ENCODE measurements at regions not wholly inside any gene's neighbourhood (a gene's known extent, or its start where the extent isn't known, plus 50 kb on each side); places are given as distances from the start of the nearest gene placed in this dataset.

GRCh38 chr22:44423556-44424358 lies 74.3 kb downstream of the RTL6 start:
- TF ChIP-seq GATA2 (IDR thresholded peaks at IDR 0.05; ENCODE audit: insufficient read depth, insufficient read length, low read depth, low read length) = no peak
- TF ChIP-seq EZH2 (IDR thresholded peaks at IDR 0.05; ENCODE audit: borderline replicate concordance, low read depth, low read length, severe bottlenecking) = no peak
- TF ChIP-seq, protein P1, sequence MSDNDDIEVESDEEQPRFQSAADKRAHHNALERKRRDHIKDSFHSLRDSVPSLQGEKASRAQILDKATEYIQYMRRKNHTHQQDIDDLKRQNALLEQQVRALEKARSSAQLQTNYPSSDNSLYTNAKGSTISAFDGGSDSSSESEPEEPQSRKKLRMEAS (IDR thresholded peaks at IDR 0.05; ENCODE audit: insufficient read depth, insufficient read length) = no peak
- no peak for TF ChIP-seq CTCF (IDR thresholded peaks at IDR 0.05; ENCODE audit: extremely low read depth in 1 of 2, insufficient read depth in 1 of 2, low read depth in 1 of 2, low read length in 2 of 2)
- no peak for TF ChIP-seq POLR2A (IDR thresholded peaks at IDR 0.05; ENCODE audit: low read depth, low read length)
- TF ChIP-seq POLR2AphosphoS5 (IDR thresholded peaks at IDR 0.05; ENCODE audit: insufficient read depth, low read depth, low read length) = no peak
- no peak for TF ChIP-seq FOS (IDR thresholded peaks at IDR 0.05; ENCODE audit: borderline replicate concordance, insufficient read depth, low read length)
- no peak for TF ChIP-seq MYC (IDR thresholded peaks at IDR 0.05; ENCODE audit: low read depth, low read length)

Measured in endothelial cell of umbilical vein (primary cell).